GM13977 (cell line): ENCODE measurements at regions not wholly inside any gene's neighbourhood (a gene's known extent, or its start where the extent isn't known, plus 50 kb on each side); places are given as distances from the start of the nearest gene placed in this dataset.
"Not testable (repeated sequence)": the region's sequence is repeated elsewhere in the genome, so short reads cannot be mapped to it uniquely, and the experiment has no call there.

Source experiments
- DNase-seq: peaks from one replicate; pipeline ENCODE4 v3.0.0; 2012; ENCODE audit warnings: low spot score
- CTCF ChIP-seq: IDR thresholded peaks from 2 replicates; pipeline ENCODE4 v1.5.1; 2012; ENCODE audit warnings: mild to moderate bottlenecking, control low read depth; ENCODE audit not compliant: insufficient read depth; ENCODE audit errors: extremely low read depth, missing control alignments
- in situ Hi-C: fragments of 300-500 bp; cut with MboI; formaldehyde crosslinking; loops from one replicate; pipeline ENCODE4 v1.12.0; 2022; ENCODE audit warnings: low sequenced_read_pairs, low pct_unique_long_range_greater_than_20kb, mixed read lengths, inconsistent platforms; ENCODE audit not compliant: unreplicated experiment

GRCh38 chr4:72761368-72762038, 192.5 kb upstream of the ADAMTS3 start:
- in situ Hi-C loops, result no loop called here
- TF ChIP-seq CTCF, result no peak
- DNase-seq, result no peak

- in situ Hi-C loops, DNase-seq: not testable (repeated sequence)
These were observed 184.4 kb upstream of the ADAMTS3 start for GRCh38 chr4:72753414-72753813.

GRCh38 chr4:72744103-72744725, 175.2 kb upstream of the ADAMTS3 start:
- in situ Hi-C loops, result no loop called here
- TF ChIP-seq CTCF, result no peak
- DNase-seq, result no peak

GRCh38 chr4:72743078-72743477, 174.1 kb upstream of the ADAMTS3 start:
- in situ Hi-C loops, result no loop called here
- no peak for TF ChIP-seq CTCF
- DNase-seq, result no peak

- in situ Hi-C loops, result loop anchor here (25.0 kb wide), 1 partner anchor 297 kb away; no protein-coding TSS in a partner anchor
- TF ChIP-seq CTCF, result no peak
These were observed 146.3 kb upstream of the ADAMTS3 start for GRCh38 chr4:72715299-72715698.

GRCh38 chr4:72714482-72715279, 145.7 kb upstream of the ADAMTS3 start:
- no peak for TF ChIP-seq CTCF
- no peak for DNase-seq
- in situ Hi-C loops, result loop anchor here (25.0 kb wide), 1 partner anchor 298 kb away; no protein-coding TSS in a partner anchor

More at GRCh38 chr4:72715299-72715698, 146.3 kb upstream of the ADAMTS3 start:
- no peak for DNase-seq
